Keratinocyte (primary cell): ENCODE measurements at regions not wholly inside any gene's neighbourhood (a gene's known extent, or its start where the extent isn't known, plus 50 kb on each side); places are given as distances from the start of the nearest gene placed in this dataset.

Experiments used
- EZH2 ChIP-seq: IDR thresholded peaks from one replicate; pipeline ENCODE4 v1.6.1; 2012; ENCODE audit warnings: inconsistent platforms, mild to moderate bottlenecking, low read length, moderate library complexity
- TF ChIP-seq, protein P1 (sequence below), 3 experiments: IDR thresholded peaks in 1 of 3; conservative IDR thresholded peaks in 1 of 3; optimal IDR thresholded peaks in 1 of 3; 2 replicates in 2 of 3; 3 replicates in 1 of 3; pipeline versions ENCODE3 to v1.5.1; 2011; ENCODE audit warnings: low read length in 3 of 3, mild to moderate bottlenecking in 3 of 3, moderate library complexity in 2 of 3, control low read depth in 1 of 3, inconsistent platforms in 1 of 3; ENCODE audit not compliant: insufficient read depth in 2 of 3; ENCODE audit errors: extremely low read depth in 1 of 3

DNA sequence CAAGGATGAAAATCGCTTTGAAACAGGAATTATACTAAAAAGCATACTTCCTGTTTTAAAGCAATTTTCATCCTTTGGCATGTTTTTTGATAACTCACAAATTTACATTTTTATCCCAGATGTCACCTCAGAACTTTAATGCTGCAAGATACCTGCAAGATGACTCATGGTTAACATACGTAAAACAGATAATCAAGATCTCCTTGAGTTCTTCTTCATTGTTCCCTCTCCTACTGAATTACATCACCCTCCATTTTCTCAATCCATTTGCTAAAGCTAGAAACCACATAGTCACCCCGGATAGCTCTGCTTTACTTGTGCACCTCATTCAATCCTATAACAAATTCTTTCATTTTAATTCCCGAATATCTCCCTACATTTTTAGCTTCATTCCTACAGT, 1114.2 kb downstream of the PLA2G4A start:
- TF ChIP-seq, protein P1, sequence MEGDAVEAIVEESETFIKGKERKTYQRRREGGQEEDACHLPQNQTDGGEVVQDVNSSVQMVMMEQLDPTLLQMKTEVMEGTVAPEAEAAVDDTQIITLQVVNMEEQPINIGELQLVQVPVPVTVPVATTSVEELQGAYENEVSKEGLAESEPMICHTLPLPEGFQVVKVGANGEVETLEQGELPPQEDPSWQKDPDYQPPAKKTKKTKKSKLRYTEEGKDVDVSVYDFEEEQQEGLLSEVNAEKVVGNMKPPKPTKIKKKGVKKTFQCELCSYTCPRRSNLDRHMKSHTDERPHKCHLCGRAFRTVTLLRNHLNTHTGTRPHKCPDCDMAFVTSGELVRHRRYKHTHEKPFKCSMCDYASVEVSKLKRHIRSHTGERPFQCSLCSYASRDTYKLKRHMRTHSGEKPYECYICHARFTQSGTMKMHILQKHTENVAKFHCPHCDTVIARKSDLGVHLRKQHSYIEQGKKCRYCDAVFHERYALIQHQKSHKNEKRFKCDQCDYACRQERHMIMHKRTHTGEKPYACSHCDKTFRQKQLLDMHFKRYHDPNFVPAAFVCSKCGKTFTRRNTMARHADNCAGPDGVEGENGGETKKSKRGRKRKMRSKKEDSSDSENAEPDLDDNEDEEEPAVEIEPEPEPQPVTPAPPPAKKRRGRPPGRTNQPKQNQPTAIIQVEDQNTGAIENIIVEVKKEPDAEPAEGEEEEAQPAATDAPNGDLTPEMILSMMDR (optimal IDR thresholded peaks at IDR 0.05 in 1 of 3, IDR thresholded peaks at IDR 0.05 in 1 of 3, conservative IDR thresholded peaks at IDR 0.05 in 1 of 3; ENCODE audit: extremely low read depth in 1 of 3, insufficient read depth in 2 of 3, low read length in 3 of 3) = no peak
- no peak for TF ChIP-seq EZH2
